ENCODE measurements at regions not wholly inside any gene's neighbourhood (a gene's known extent, or its start where the extent isn't known, plus 50 kb on each side); places are given as distances from the start of the nearest gene placed in this dataset.

- no peak for DNase-seq (ENCODE audit: low read depth)
- no peak for TF ChIP-seq CTCF (IDR thresholded peaks at IDR 0.05; ENCODE audit: insufficient read depth, low read depth, low read length, missing control alignments)
- H3K4me3 ChIP-seq (ENCODE audit: low read depth, low read length), result no peak overlapping the region
Measured at GRCh38 chr1:238962941-238963340, 423.4 kb upstream of the CHRM3 start.

GRCh38 chr1:238961790-238962189 lies 424.6 kb upstream of the CHRM3 start:
- no peak overlapping the region for H3K4me3 ChIP-seq (ENCODE audit: low read depth, low read length)
- no peak for TF ChIP-seq CTCF (IDR thresholded peaks at IDR 0.05; ENCODE audit: insufficient read depth, low read depth, low read length, missing control alignments)
- DNase-seq (ENCODE audit: low read depth), result no peak

- DNase-seq (ENCODE audit: low read depth), result no peak
- TF ChIP-seq CTCF (IDR thresholded peaks at IDR 0.05; ENCODE audit: insufficient read depth, low read depth, low read length, missing control alignments), result no peak
- no peak overlapping the region for H3K4me3 ChIP-seq (ENCODE audit: low read depth, low read length)
Measured at GRCh38 chr1:238960071-238960470, 426.3 kb upstream of the CHRM3 start.

- DNase-seq (ENCODE audit: low read depth), result no peak
- TF ChIP-seq CTCF (IDR thresholded peaks at IDR 0.05; ENCODE audit: insufficient read depth, low read depth, low read length, missing control alignments), result no peak
- H3K4me3 ChIP-seq (ENCODE audit: low read depth, low read length), result no peak overlapping the region
Measured at GRCh38 chr1:238955934-238956333, 430.4 kb upstream of the CHRM3 start.

GRCh38 chr1:238954865-238955264 lies 431.5 kb upstream of the CHRM3 start:
- TF ChIP-seq CTCF (IDR thresholded peaks at IDR 0.05; ENCODE audit: insufficient read depth, low read depth, low read length, missing control alignments), result no peak
- H3K4me3 ChIP-seq (ENCODE audit: low read depth, low read length), result no peak overlapping the region
- no peak for DNase-seq (ENCODE audit: low read depth)

GRCh38 chr1:238953448-238954010 lies 432.8 kb upstream of the CHRM3 start:
- DNase-seq (ENCODE audit: low read depth), result no peak
- no peak for TF ChIP-seq CTCF (IDR thresholded peaks at IDR 0.05; ENCODE audit: insufficient read depth, low read depth, low read length, missing control alignments)
- H3K4me3 ChIP-seq (ENCODE audit: low read depth, low read length), result no peak overlapping the region

- TF ChIP-seq CTCF (IDR thresholded peaks at IDR 0.05; ENCODE audit: insufficient read depth, low read depth, low read length, missing control alignments), result no peak
- no peak for DNase-seq (ENCODE audit: low read depth)
- H3K4me3 ChIP-seq (ENCODE audit: low read depth, low read length), result no peak overlapping the region
Measured at GRCh38 chr1:238951809-238952208, 434.6 kb upstream of the CHRM3 start.
